MM.1S (cell line): ENCODE measurements at regions not wholly inside any gene's neighbourhood (a gene's known extent, or its start where the extent isn't known, plus 50 kb on each side); places are given as distances from the start of the nearest gene placed in this dataset.

Experiments
- DNase-seq: peaks from one replicate; pipeline ENCODE4 v3.0.0-alpha.2; 2015
- H2AFZ ChIP-seq: fragments of 300-600 bp; sonication (generic); 2 replicates; pipeline ENCODE4 v1.6.0; 2016; ENCODE audit warnings: antibody characterized with exemption, low read length
- H3F3A ChIP-seq: fragments of 300-600 bp; sonication (generic); 2 replicates; pipeline ENCODE4 v1.6.1; 2016; ENCODE audit warnings: mild to moderate bottlenecking, antibody characterized with exemption, low read length, moderate library complexity, mixed read lengths; ENCODE audit not compliant: insufficient read depth
- H3K27ac ChIP-seq: fragments of 300-600 bp; sonication (generic); 2 replicates; pipeline ENCODE4 v1.5.1; 2016; ENCODE audit warnings: mild to moderate bottlenecking, low read length
- H3K27me3 ChIP-seq: fragments of 300-600 bp; sonication (generic); replicated peaks from 2 replicates; pipeline ENCODE4 v1.6.0; 2016; ENCODE audit warnings: low read length; ENCODE audit not compliant: insufficient read depth
- H3K36me3 ChIP-seq: fragments of 300-600 bp; sonication (generic); replicated peaks from 2 replicates; pipeline ENCODE4 v1.6.1; 2016; ENCODE audit warnings: mild to moderate bottlenecking, low read length, mixed read lengths; ENCODE audit not compliant: insufficient read depth
- H3K4me1 ChIP-seq: fragments of 300-600 bp; sonication (generic); 2 replicates; pipeline ENCODE4 v1.6.1; 2016; ENCODE audit warnings: low read length, mixed read lengths
- H3K4me2 ChIP-seq: fragments of 300-600 bp; sonication (generic); 2 replicates; pipeline ENCODE4 v1.6.0; 2016; ENCODE audit warnings: low read depth, low read length
- H3K4me3 ChIP-seq: fragments of 300-600 bp; sonication (generic); 2 replicates; pipeline ENCODE4 v1.5.1; 2016; ENCODE audit warnings: low read length, mixed read lengths
- H3K79me2 ChIP-seq: fragments of 300-600 bp; sonication (generic); 2 replicates; pipeline ENCODE4 v1.6.1; 2016; ENCODE audit warnings: mixed run types, low read length, mixed read lengths
- H3K9ac ChIP-seq: fragments of 300-600 bp; sonication (generic); 2 replicates; pipeline ENCODE4 v1.6.1; 2016; ENCODE audit warnings: low read length, mixed read lengths
- H3K9me2 ChIP-seq: fragments of 300-600 bp; sonication (generic); replicated peaks from 2 replicates; pipeline ENCODE4 v1.6.1; 2016; ENCODE audit warnings: mild to moderate bottlenecking, low read length, mixed read lengths; ENCODE audit not compliant: insufficient read depth
- H3K9me3 ChIP-seq: fragments of 300-600 bp; sonication (generic); replicated peaks from 2 replicates; pipeline ENCODE4 v1.6.1; 2016; ENCODE audit warnings: mild to moderate bottlenecking, low read length, mixed read lengths; ENCODE audit not compliant: insufficient read depth
- H4K20me1 ChIP-seq: fragments of 300-600 bp; sonication (generic); 2 replicates; pipeline ENCODE4 v1.6.1; 2016; ENCODE audit warnings: mild to moderate bottlenecking, low read length, moderate library complexity, mixed read lengths; ENCODE audit not compliant: insufficient read depth
- EZH2 ChIP-seq: fragments of 300-600 bp; sonication (generic); optimal IDR thresholded peaks from 2 replicates; pipeline ENCODE3; 2017; ENCODE audit warnings: low read depth, mild to moderate bottlenecking, antibody characterized with exemption, low read length, mixed read lengths
- EZH2phosphoT487 ChIP-seq: fragments of 300-600 bp; sonication (generic); IDR thresholded peaks from 2 replicates; pipeline ENCODE4 v1.6.1; 2018; ENCODE audit warnings: antibody characterized with exemption, low read length
- TF ChIP-seq, protein P1 (sequence below): fragments of 300-600 bp; sonication (generic); IDR thresholded peaks from 2 replicates; pipeline ENCODE4 v1.5.1; 2016; ENCODE audit warnings: antibody characterized with exemption, low read length, mixed read lengths

DNA sequence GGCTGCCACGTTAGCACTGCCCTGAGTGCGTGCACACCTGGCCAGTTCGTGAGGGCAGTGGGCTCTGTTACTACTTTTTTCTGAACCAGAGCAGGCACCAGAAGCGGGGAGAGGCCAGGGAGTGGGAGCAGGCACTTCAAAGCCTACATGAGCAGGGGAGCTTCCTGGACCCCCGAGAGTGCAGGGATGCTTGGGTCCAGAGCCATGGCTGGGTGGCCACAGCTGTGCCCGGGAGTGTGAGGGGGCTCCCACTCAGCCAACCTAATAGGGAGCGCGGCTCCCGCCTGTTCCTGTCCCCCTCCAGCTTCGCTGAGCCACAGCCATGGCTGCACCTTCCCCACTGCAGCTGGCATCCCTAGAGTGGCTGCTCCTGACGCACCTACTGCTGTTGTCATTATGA is 1423.3 kb downstream of the SI start:
- H3K36me3 ChIP-seq: no peaks in the 10 kb centered on the region
- DNase-seq: no peak
- no peak overlapping the region for H2AFZ ChIP-seq
- no peaks in the 10 kb centered on the region for H4K20me1 ChIP-seq
- H3K9me2 ChIP-seq: no peaks in the 10 kb centered on the region
- H3K79me2 ChIP-seq: no peaks in the 10 kb centered on the region
- no peak overlapping the region for H3K4me2 ChIP-seq
- no peaks in the 10 kb centered on the region for H3F3A ChIP-seq
- H3K9me3 ChIP-seq: no peaks in the 10 kb centered on the region
- no peak overlapping the region for H3K4me3 ChIP-seq
- no peak for TF ChIP-seq EZH2phosphoT487
- TF ChIP-seq, protein P1, sequence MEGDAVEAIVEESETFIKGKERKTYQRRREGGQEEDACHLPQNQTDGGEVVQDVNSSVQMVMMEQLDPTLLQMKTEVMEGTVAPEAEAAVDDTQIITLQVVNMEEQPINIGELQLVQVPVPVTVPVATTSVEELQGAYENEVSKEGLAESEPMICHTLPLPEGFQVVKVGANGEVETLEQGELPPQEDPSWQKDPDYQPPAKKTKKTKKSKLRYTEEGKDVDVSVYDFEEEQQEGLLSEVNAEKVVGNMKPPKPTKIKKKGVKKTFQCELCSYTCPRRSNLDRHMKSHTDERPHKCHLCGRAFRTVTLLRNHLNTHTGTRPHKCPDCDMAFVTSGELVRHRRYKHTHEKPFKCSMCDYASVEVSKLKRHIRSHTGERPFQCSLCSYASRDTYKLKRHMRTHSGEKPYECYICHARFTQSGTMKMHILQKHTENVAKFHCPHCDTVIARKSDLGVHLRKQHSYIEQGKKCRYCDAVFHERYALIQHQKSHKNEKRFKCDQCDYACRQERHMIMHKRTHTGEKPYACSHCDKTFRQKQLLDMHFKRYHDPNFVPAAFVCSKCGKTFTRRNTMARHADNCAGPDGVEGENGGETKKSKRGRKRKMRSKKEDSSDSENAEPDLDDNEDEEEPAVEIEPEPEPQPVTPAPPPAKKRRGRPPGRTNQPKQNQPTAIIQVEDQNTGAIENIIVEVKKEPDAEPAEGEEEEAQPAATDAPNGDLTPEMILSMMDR: no peak
- TF ChIP-seq EZH2: no peak
- H3K27me3 ChIP-seq: no peaks in the 10 kb centered on the region
- no peak overlapping the region for H3K27ac ChIP-seq
- no peaks in the 10 kb centered on the region for H3K4me1 ChIP-seq
- no peak overlapping the region for H3K9ac ChIP-seq

DNA sequence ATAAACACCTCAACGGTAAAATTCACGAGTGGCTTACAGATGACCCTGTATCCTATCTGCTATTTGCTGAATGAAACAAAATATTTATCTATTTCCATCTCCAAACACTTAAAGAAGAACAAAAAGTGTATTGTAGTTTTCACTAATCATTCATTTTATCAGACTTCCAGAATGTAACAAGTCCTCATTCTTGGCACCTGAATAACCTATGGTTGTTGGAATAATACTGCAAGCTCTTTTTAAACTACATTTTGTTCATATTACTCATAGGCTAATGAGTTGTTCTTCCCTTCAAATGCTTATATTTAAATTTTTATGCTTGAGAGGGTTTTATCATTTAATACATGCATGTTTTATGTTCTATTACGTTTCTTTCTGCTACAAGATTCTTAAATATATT is 1434.1 kb downstream of the SI start:
- Histone ChIP-seq H2AFZ (no peak overlapping the region), H3K4me1 (no peaks in the 10 kb centered on the region), H3K4me2 (no peak overlapping the region), H3K4me3 (no peak overlapping the region), H3K9me3 (no peaks in the 10 kb centered on the region), H3F3A (no peaks in the 10 kb centered on the region), H3K9me2 (no peaks in the 10 kb centered on the region), H3K27me3 (no peaks in the 10 kb centered on the region), H3K79me2 (no peaks in the 10 kb centered on the region), H3K27ac (no peak overlapping the region), H3K9ac (no peak overlapping the region), H3K36me3 (no peaks in the 10 kb centered on the region), H4K20me1 (no peaks in the 10 kb centered on the region)
- no peak for DNase-seq
- TF ChIP-seq EZH2phosphoT487 (no peak), EZH2 (no peak)

DNA sequence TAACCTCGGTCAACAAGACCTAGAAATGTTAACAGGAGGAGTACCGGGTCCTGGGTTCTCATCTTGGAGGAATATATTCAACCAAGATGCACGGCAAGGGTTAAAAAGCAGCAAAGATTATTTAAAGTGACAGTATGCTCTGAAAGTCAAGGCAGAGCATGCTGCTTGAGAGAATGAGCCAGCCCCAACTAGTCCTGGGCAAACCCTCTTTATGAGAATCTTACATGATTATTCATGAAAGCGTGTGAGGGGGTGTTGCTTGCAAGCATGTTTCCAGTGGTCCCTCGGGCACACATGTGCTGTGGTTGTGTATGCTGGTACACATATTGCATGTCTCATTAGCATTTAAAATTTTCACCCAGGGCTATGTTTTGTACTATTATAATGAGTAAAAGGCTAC is 1445.6 kb downstream of the SI start:
- Histone ChIP-seq H3K27ac (no peak overlapping the region), H3K4me2 (no peak overlapping the region), H3K36me3 (no peaks in the 10 kb centered on the region), H3K9ac (no peak overlapping the region), H3K9me3 (no peaks in the 10 kb centered on the region), H3K4me1 (no peaks in the 10 kb centered on the region), H4K20me1 (no peaks in the 10 kb centered on the region), H3F3A (no peaks in the 10 kb centered on the region), H3K9me2 (no peaks in the 10 kb centered on the region), H3K4me3 (no peak overlapping the region), H3K27me3 (no peaks in the 10 kb centered on the region), H3K79me2 (no peaks in the 10 kb centered on the region), H2AFZ (no peak overlapping the region)
- no peak for TF ChIP-seq EZH2
- TF ChIP-seq, protein P1: no peak
- TF ChIP-seq EZH2phosphoT487: no peak
- no peak for DNase-seq

DNA sequence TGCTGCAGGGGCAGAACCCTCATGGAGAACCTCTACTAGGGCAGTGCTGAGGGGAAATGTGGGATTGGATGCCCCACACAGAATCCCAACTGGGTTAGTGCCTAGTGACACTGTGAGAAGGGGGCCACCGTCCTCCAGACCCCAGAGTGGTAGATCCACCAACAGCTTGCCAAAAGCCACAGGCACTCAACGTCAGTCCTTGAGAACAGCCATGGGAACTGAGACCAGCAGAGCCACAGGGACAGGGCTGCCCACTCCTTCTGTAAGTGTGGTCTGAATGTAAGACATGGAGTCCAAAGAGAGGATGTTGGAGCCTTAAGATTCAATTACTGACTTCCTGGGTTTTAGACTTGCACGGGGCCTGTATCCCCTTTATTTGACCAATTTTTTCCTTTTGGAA is 1451.5 kb downstream of the SI start:
- no peaks in the 10 kb centered on the region for H3K79me2 ChIP-seq
- H3K4me2 ChIP-seq: no peak overlapping the region
- H3K27me3 ChIP-seq: no peaks in the 10 kb centered on the region
- no peak for DNase-seq
- H3K9me3 ChIP-seq: no peaks in the 10 kb centered on the region
- no peak overlapping the region for H3K4me3 ChIP-seq
- no peaks in the 10 kb centered on the region for H4K20me1 ChIP-seq
- no peak overlapping the region for H2AFZ ChIP-seq
- H3K36me3 ChIP-seq: no peaks in the 10 kb centered on the region
- TF ChIP-seq EZH2 (no peak), EZH2phosphoT487 (no peak)
- TF ChIP-seq, protein P1: no peak
- no peaks in the 10 kb centered on the region for H3F3A ChIP-seq
- no peaks in the 10 kb centered on the region for H3K4me1 ChIP-seq
- H3K9ac ChIP-seq: no peak overlapping the region
- no peaks in the 10 kb centered on the region for H3K9me2 ChIP-seq
- no peak overlapping the region for H3K27ac ChIP-seq
